MM.1S (cell line): ENCODE measurements at regions not wholly inside any gene's neighbourhood (a gene's known extent, or its start where the extent isn't known, plus 50 kb on each side); places are given as distances from the start of the nearest gene placed in this dataset.

Experiments used
- DNase-seq: peaks from one replicate; pipeline ENCODE4 v3.0.0-alpha.2; 2015
- H2AFZ ChIP-seq: fragments of 300-600 bp; sonication (generic); 2 replicates; pipeline ENCODE4 v1.6.0; 2016; ENCODE audit warnings: antibody characterized with exemption, low read length
- H3F3A ChIP-seq: fragments of 300-600 bp; sonication (generic); 2 replicates; pipeline ENCODE4 v1.6.1; 2016; ENCODE audit warnings: mild to moderate bottlenecking, antibody characterized with exemption, low read length, moderate library complexity, mixed read lengths; ENCODE audit not compliant: insufficient read depth
- H3K27ac ChIP-seq: fragments of 300-600 bp; sonication (generic); 2 replicates; pipeline ENCODE4 v1.5.1; 2016; ENCODE audit warnings: mild to moderate bottlenecking, low read length
- H3K27me3 ChIP-seq: fragments of 300-600 bp; sonication (generic); replicated peaks from 2 replicates; pipeline ENCODE4 v1.6.0; 2016; ENCODE audit warnings: low read length; ENCODE audit not compliant: insufficient read depth
- H3K36me3 ChIP-seq: fragments of 300-600 bp; sonication (generic); replicated peaks from 2 replicates; pipeline ENCODE4 v1.6.1; 2016; ENCODE audit warnings: mild to moderate bottlenecking, low read length, mixed read lengths; ENCODE audit not compliant: insufficient read depth
- H3K4me1 ChIP-seq: fragments of 300-600 bp; sonication (generic); 2 replicates; pipeline ENCODE4 v1.6.1; 2016; ENCODE audit warnings: low read length, mixed read lengths
- H3K4me2 ChIP-seq: fragments of 300-600 bp; sonication (generic); 2 replicates; pipeline ENCODE4 v1.6.0; 2016; ENCODE audit warnings: low read depth, low read length
- H3K4me3 ChIP-seq: fragments of 300-600 bp; sonication (generic); 2 replicates; pipeline ENCODE4 v1.5.1; 2016; ENCODE audit warnings: low read length, mixed read lengths
- H3K79me2 ChIP-seq: fragments of 300-600 bp; sonication (generic); 2 replicates; pipeline ENCODE4 v1.6.1; 2016; ENCODE audit warnings: mixed run types, low read length, mixed read lengths
- H3K9ac ChIP-seq: fragments of 300-600 bp; sonication (generic); 2 replicates; pipeline ENCODE4 v1.6.1; 2016; ENCODE audit warnings: low read length, mixed read lengths
- H3K9me2 ChIP-seq: fragments of 300-600 bp; sonication (generic); replicated peaks from 2 replicates; pipeline ENCODE4 v1.6.1; 2016; ENCODE audit warnings: mild to moderate bottlenecking, low read length, mixed read lengths; ENCODE audit not compliant: insufficient read depth
- H3K9me3 ChIP-seq: fragments of 300-600 bp; sonication (generic); replicated peaks from 2 replicates; pipeline ENCODE4 v1.6.1; 2016; ENCODE audit warnings: mild to moderate bottlenecking, low read length, mixed read lengths; ENCODE audit not compliant: insufficient read depth
- H4K20me1 ChIP-seq: fragments of 300-600 bp; sonication (generic); 2 replicates; pipeline ENCODE4 v1.6.1; 2016; ENCODE audit warnings: mild to moderate bottlenecking, low read length, moderate library complexity, mixed read lengths; ENCODE audit not compliant: insufficient read depth
- CTCF ChIP-seq: fragments of 300-600 bp; sonication (generic); IDR thresholded peaks from 2 replicates; pipeline ENCODE4 v1.5.1; 2016; ENCODE audit warnings: antibody characterized with exemption, low read length, mixed read lengths
- EZH2 ChIP-seq: fragments of 300-600 bp; sonication (generic); optimal IDR thresholded peaks from 2 replicates; pipeline ENCODE3; 2017; ENCODE audit warnings: low read depth, mild to moderate bottlenecking, antibody characterized with exemption, low read length, mixed read lengths
- EZH2phosphoT487 ChIP-seq: fragments of 300-600 bp; sonication (generic); IDR thresholded peaks from 2 replicates; pipeline ENCODE4 v1.6.1; 2018; ENCODE audit warnings: antibody characterized with exemption, low read length

GRCh38 chr21:28427394-28428022, 565.2 kb downstream of the LTN1 start:
- Histone ChIP-seq H3K27me3 (no peaks in the 10 kb centered on the region), H2AFZ (no peak overlapping the region), H3K36me3 (no peaks in the 10 kb centered on the region), H3K4me2 (no peak overlapping the region), H3K27ac (no peak overlapping the region), H3K9me2 (no peaks in the 10 kb centered on the region), H3K9me3 (no peaks in the 10 kb centered on the region), H3K79me2 (no peaks in the 10 kb centered on the region), H3K4me3 (no peak overlapping the region), H3K4me1 (no peaks in the 10 kb centered on the region), H3K9ac (no peak overlapping the region), H3F3A (no peaks in the 10 kb centered on the region), H4K20me1 (no peaks in the 10 kb centered on the region)
- TF ChIP-seq CTCF, result no peak
- TF ChIP-seq EZH2, result no peak
- TF ChIP-seq EZH2phosphoT487, result no peak
- DNase-seq, result no peak

- Histone ChIP-seq H3K4me2 (no peak overlapping the region), H3K79me2 (no peaks in the 10 kb centered on the region), H3K27ac (no peak overlapping the region), H2AFZ (no peak overlapping the region), H3K9me3 (no peaks in the 10 kb centered on the region), H4K20me1 (no peaks in the 10 kb centered on the region), H3K4me1 (no peaks in the 10 kb centered on the region), H3K9me2 (no peaks in the 10 kb centered on the region), H3K27me3 (no peaks in the 10 kb centered on the region), H3F3A (no peaks in the 10 kb centered on the region), H3K9ac (no peak overlapping the region), H3K36me3 (no peaks in the 10 kb centered on the region), H3K4me3 (no peak overlapping the region)
- TF ChIP-seq CTCF (no peak), EZH2 (no peak), EZH2phosphoT487 (no peak)
- DNase-seq, result no peak
These were observed 566.1 kb downstream of the LTN1 start for GRCh38 chr21:28426545-28426944.

GRCh38 chr21:28423521-28424190, 569.0 kb downstream of the LTN1 start:
- Histone ChIP-seq H3F3A (no peaks in the 10 kb centered on the region), H3K27me3 (no peaks in the 10 kb centered on the region), H3K9me2 (no peaks in the 10 kb centered on the region), H4K20me1 (no peaks in the 10 kb centered on the region), H3K27ac (no peak overlapping the region), H3K9me3 (no peaks in the 10 kb centered on the region), H3K4me2 (no peak overlapping the region), H2AFZ (no peak overlapping the region), H3K36me3 (no peaks in the 10 kb centered on the region), H3K79me2 (no peaks in the 10 kb centered on the region), H3K9ac (no peak overlapping the region), H3K4me1 (no peaks in the 10 kb centered on the region), H3K4me3 (no peak overlapping the region)
- DNase-seq, result no peak
- TF ChIP-seq CTCF (no peak), EZH2 (no peak), EZH2phosphoT487 (no peak)
